Left colon (tissue), 2 donors: ENCODE measurements at regions not wholly inside any gene's neighbourhood (a gene's known extent, or its start where the extent isn't known, plus 50 kb on each side); places are given as distances from the start of the nearest gene placed in this dataset.

ENCODE experiments used
- ATAC-seq: fragments of 200-7000 bp; cut with Tn5 transposase; one replicate; pipeline ENCODE4 v1.9.1; 2020; ENCODE audit warnings: mild to moderate bottlenecking, moderate library complexity
- DNase-seq, 2 donors: peaks; one replicate each; pipeline ENCODE4 v3.0.0-alpha.2; 2020
- intact Hi-C, 2 donors: fragments of 100-400 bp; cut with DNase I in 1 of 2; cut with micrococcal nuclease in 1 of 2; formaldehyde crosslinking; loops; one replicate each; pipeline versions ENCODE4 v1.11.2 to v1.14.0; 2022; cut with DNase I, micrococcal nuclease
- donor health status: DM: no; HTN: no; CAD: no.
- donor health status: DM: yes; HTN: yes; CAD: no.

DNA sequence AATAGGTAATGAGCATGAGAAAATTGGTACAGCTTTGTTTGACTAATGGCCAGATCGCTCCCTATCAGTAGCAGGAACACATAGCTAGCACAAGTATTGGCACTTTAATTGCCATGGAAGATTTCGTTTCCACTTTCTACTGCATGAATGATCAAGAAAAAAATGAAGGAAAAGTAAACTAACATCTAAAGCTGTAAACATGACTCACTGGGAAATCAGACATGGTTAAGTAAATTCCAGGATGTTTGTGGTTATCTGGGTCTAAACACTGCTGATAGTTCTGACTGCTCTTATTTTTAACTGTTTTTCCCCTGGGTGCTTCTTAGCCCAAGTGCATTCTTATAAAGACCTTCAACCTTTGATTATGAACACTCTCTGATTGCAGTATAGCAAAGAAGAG is 388.9 kb downstream of the NR2F1-AS1 start:
- intact Hi-C loops = no loop called here
- ATAC-seq (no peak), DNase-seq (no peak)

- intact Hi-C loops = no loop called here
- no peak for DNase-seq
- no peak for ATAC-seq
These were observed 389.8 kb downstream of the NR2F1-AS1 start for GRCh38 chr5:93191035-93191817.

DNA sequence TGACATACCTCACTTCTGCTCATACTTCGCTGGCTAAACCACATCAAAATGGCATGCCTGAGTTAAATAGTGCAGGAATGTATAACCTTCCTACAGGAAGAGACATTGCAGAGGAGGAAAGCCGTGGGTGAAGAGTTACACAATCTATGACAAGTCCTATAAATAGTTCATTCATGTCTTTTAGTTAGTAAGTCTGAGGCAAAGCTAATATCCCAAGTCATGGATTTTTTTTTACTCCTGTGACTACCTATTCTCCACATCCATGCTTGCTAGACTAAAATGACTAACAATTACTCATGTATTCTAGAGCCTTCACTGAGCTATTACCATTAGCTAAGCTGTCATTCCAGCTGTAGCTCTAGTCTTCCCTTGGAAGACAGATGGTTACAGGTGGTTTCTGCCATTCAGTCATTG is 391.3 kb downstream of the NR2F1-AS1 start:
- DNase-seq (no peak), ATAC-seq (no peak)
- intact Hi-C loops = no loop called here

DNA sequence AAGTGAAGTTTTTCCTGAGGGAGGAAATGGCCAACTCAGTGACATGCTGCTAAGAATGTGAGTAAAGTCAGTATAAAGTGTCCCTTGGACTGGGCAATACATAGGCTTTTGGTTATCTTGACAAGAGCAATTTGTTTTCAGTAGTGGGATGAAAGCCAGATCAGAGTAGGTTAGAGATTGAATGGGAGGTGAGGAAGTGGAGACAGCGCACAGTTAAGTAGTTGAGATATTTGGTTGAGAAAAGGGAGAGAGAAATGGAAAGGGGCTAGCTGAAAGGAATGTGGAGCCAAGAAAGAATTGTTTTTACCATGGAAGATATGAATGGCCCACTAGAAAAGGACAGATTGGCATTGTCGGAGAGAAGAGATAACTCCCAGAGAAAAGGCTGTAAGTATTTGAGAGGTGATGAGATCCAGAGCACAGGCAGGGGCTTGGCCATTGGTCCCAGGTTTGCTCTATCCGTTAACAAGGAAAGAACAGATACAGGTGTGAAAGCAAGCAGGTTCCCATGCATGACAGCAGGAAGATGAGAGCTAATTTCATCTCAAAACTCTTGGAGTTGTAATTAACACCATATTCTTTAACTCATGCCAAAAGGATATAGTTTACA is 392.0 kb downstream of the NR2F1-AS1 start:
- intact Hi-C loops = no loop called here
- ATAC-seq (no peak), DNase-seq (no peak)

DNA sequence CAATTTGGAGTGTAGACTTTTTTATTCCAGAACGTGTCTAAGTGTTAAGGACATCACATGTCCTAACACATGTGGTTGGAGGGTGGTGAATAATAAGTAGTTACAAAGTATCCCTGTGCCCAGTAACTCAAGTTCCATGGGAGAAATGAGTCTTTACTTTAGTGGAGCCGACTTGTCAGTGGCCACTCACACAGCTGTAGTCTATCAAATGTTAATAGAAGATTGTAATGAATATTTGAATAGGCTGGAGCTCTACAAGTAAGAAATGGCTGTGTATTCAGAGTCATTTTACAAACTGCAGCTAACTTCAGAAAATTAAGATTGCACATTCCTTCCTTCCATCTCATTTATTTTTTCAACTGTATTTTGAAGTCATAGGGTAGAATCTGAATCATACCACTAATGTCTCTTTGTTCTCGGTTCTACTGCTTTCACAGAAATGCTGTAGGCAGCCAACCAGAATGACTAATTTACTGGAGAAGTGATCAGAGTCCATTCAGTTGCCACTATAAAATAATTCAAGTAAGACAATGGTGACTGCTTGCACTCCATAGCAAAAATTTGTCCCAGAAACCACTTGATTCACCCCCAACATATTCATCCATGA is 394.8 kb downstream of the NR2F1-AS1 start:
- ATAC-seq (no peak), DNase-seq (no peak)
- intact Hi-C loops = no loop called here

DNA sequence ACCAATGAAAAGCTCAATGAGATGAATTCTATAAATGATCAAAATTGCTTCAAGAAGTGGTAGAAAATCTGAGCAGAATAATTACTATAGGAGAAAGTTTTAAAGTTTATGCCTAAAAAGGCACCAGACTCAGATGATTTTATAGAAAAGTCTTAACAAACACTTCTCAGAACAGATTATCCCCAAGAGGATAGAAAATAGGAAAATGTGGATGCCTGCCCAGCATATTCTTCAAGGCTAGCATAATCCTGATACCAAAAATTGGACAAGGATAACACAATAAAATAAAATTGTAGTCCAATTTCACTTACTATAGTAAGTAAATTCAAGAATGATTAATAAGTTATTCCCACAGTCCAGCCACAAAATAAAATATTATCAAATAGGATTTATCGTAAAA is 397.0 kb downstream of the NR2F1-AS1 start:
- DNase-seq = no peak
- no peak for ATAC-seq
- intact Hi-C loops = no loop called here

DNA sequence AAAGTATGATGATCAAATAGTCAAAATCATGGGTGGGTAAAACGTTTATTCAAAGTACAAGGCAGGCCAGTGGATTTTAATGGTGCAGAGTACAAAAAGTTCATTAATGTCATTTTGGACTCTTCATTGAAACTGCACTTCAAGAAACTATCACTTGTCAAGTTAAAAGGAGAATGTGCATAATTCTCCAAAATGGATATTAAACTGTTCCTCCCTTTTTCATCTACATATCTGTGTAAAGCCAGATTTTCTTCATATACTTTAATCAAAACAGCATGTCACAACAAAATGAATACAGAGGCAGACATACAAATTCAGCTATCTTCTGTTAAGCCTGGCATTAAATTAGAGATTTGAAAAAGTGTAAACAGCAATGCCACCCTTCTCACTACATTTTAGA is 401.6 kb downstream of the NR2F1-AS1 start:
- intact Hi-C loops = no loop called here
- DNase-seq = no peak
- ATAC-seq = no peak

DNA sequence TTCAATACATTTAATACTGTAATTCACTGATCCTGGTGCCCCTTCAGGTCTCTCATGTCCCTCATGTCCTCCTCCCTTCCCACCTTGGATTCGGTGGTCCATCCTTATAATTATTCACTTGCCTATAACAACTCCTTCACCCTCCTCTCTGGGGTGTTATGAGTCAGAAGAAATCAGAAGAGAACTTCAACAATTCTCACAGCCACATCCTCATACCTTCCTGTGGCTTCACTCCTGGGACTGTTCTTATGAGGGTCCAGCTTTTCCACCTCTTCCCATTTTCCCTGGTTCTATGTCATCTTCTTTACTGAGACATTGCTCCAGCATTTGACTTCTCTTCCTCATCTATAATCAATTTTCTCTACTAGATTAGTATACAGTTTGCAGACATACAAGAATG is 406.1 kb downstream of the NR2F1-AS1 start:
- DNase-seq = no peak
- no peak for ATAC-seq
- intact Hi-C loops = no loop called here

- no peak for DNase-seq
- intact Hi-C loops = no loop called here
- no peak for ATAC-seq
These were observed 415.5 kb downstream of the NR2F1-AS1 start for GRCh38 chr5:93165559-93165958.

DNA sequence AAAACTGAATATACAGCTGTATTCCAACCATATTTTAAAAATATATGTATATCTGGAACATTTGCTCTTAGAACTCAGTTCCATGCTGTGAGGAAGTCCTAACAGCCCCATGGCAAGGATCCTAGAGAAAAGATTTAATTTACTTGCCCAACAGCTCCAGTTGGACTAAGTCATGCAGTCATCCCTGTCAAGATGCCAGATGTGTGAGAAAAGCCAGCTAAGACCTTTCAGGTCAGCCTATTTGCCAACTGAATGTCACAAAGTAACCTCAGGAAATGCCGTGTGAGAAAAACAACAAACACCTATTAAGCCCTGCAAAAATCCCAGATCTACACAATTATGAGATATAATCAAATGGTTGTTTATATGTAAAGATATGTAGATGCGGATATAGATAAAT is 416.3 kb downstream of the NR2F1-AS1 start:
- ATAC-seq (no peak), DNase-seq (no peak)
- intact Hi-C loops = no loop called here

GRCh38 chr5:93163010-93163663 is 417.9 kb downstream of the NR2F1-AS1 start:
- ATAC-seq = no peak
- intact Hi-C loops = no loop called here
- DNase-seq = no peak

- no peak for ATAC-seq
- no peak for DNase-seq
- intact Hi-C loops = no loop called here
These were observed 419.1 kb downstream of the NR2F1-AS1 start for GRCh38 chr5:93161661-93162654.

GRCh38 chr5:93158841-93159240 is 422.2 kb downstream of the NR2F1-AS1 start:
- ATAC-seq = no peak
- intact Hi-C loops = no loop called here

DNA sequence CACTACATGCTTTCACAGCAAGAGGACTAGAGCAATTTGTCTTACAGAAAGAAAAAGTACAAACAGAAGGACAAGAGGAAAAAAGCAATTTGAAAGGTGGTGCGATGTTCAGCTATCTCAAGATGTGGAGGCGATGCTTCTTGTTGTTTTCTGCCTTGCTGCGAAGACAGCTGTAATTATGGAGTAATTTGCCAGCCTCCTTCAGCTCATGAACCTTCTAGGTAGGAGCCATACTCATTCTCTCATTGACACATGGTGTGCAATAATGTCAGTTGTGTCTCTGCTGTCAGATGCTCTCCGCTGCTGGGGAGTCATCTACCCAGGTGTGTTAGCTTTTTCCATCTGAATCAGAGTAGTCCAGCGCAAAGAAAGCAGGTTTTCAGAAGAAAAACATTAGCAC is 424.5 kb downstream of the NR2F1-AS1 start:
- ATAC-seq = no peak
- DNase-seq = no peak
- intact Hi-C loops = no loop called here

More at GRCh38 chr5:93158841-93159240, 422.2 kb downstream of the NR2F1-AS1 start:
- DNase-seq = no peak

DNA sequence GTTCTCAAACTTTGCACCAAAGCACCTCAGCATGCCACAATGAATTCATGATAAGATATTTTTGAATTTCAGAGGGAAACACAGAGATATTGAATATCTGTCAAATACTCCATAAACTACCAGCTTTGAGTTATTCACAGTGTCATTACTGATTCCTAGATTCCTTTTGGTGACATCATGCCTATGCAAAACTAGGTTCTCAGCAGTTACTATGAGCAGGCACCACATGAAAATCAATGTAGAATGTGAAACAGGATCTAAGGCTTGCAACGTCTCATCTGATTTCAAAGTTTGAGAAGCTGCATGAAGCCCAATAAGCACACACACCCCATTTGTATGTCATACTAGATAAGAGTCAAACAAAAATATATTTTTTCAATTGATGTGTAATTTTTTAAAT is 426.5 kb downstream of the NR2F1-AS1 start:
- no peak for ATAC-seq
- no peak for DNase-seq
- intact Hi-C loops = no loop called here

DNA sequence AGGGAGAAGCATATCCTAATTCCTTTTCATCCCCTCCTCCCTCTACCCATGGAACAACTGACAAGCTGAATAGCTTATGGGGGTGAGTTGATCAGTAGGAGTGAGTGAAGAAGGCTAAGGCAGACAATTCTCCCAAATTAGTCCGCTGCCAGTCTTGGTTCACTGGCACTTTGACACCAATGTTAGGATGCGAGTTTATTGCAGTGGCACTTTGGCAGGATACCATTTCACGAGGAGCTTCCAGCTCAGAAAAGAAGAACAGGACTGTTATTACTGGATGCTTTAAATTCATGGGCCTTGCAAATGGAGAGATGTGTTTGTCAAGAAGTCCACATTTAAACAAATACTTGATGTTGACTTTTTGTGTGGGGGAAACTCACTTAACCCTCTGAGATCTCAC is 427.6 kb downstream of the NR2F1-AS1 start:
- no peak for DNase-seq
- intact Hi-C loops = no loop called here
- ATAC-seq = no peak

DNA sequence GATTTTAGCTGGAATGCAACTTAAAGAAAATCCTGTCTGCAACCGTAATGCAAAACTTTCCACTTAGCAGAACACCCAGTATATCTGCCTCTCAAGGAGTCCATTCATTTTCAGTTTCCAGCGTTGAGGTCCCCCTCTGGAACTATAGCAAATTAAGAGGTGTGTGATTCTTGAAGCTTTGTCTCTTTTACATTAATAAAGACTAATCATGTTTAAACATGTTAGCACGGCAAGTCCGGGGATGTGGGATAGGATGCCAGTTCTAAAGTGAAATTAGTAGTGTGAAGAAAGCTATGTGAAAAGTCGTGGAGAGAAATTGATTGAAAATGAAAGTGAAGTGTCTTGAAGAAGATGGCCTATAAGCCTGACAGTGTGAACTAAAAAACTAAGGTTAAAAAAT is 429.1 kb downstream of the NR2F1-AS1 start:
- DNase-seq = no peak
- intact Hi-C loops = no loop called here
- no peak for ATAC-seq

GRCh38 chr5:93151121-93151520 is 429.9 kb downstream of the NR2F1-AS1 start:
- intact Hi-C loops = no loop called here
- no peak for ATAC-seq
- DNase-seq = no peak
